ENCODE measurements at regions not wholly inside any gene's neighbourhood (a gene's known extent, or its start where the extent isn't known, plus 50 kb on each side); places are given as distances from the start of the nearest gene placed in this dataset.

DNA sequence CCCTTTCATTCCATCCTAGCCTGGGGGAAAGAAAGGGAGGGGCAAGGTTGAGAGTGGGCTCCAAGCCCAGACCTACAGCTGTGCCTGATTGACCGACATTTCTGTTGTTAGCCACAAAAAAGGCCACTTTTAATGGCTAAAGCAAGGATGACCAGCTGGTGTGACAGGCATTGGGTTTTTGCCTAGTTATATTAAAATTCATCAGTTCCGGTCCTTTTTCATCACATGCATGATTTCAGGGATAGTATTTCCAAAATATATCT, 192.3 kb downstream of the ZNF326 start:
- Histone ChIP-seq H3K9ac (ENCODE audit: extremely low read depth, low read length, poor library complexity, severe bottlenecking) (no peak overlapping the region), H3K4me1 (ENCODE audit: control insufficient read depth, insufficient read depth, low read length) (no peaks in the 10 kb centered on the region), H3K27me3 (ENCODE audit: control insufficient read depth, insufficient read depth, low read length, poor library complexity, severe bottlenecking) (no peaks in the 10 kb centered on the region), H3K4me3 (ENCODE audit: low read length) (no peak overlapping the region), H3K9me3 (ENCODE audit: control insufficient read depth, low read length) (no peaks in the 10 kb centered on the region), H3K27ac (ENCODE audit: low read depth, low read length) (no peak overlapping the region), H3K36me3 (ENCODE audit: control insufficient read depth, insufficient read depth, low read length) (no peaks in the 10 kb centered on the region)
- no peak for DNase-seq
- Mint-ChIP-seq H3K9me3 (no peaks in the 10 kb centered on the region), H3K27ac (no peak overlapping the region), H3K36me3 (ENCODE audit: low read depth) (no peaks in the 10 kb centered on the region), H3K4me3 (no peak overlapping the region), H3K27me3 (ENCODE audit: insufficient read depth) (peaks cover 2% of the 10 kb centered on the region), H3K4me1 (peaks cover 17% of the 10 kb centered on the region)
- 50 to 91% methylated on average over 1 to 2 of the region's 2 CpGs for WGBS, 2 experiments (ENCODE audit: insufficient coverage in 1 of 2, insufficient read length in 1 of 2)
- TF ChIP-seq, protein P1, sequence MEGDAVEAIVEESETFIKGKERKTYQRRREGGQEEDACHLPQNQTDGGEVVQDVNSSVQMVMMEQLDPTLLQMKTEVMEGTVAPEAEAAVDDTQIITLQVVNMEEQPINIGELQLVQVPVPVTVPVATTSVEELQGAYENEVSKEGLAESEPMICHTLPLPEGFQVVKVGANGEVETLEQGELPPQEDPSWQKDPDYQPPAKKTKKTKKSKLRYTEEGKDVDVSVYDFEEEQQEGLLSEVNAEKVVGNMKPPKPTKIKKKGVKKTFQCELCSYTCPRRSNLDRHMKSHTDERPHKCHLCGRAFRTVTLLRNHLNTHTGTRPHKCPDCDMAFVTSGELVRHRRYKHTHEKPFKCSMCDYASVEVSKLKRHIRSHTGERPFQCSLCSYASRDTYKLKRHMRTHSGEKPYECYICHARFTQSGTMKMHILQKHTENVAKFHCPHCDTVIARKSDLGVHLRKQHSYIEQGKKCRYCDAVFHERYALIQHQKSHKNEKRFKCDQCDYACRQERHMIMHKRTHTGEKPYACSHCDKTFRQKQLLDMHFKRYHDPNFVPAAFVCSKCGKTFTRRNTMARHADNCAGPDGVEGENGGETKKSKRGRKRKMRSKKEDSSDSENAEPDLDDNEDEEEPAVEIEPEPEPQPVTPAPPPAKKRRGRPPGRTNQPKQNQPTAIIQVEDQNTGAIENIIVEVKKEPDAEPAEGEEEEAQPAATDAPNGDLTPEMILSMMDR (conservative IDR thresholded peaks at IDR 0.05), result no peak

DNA sequence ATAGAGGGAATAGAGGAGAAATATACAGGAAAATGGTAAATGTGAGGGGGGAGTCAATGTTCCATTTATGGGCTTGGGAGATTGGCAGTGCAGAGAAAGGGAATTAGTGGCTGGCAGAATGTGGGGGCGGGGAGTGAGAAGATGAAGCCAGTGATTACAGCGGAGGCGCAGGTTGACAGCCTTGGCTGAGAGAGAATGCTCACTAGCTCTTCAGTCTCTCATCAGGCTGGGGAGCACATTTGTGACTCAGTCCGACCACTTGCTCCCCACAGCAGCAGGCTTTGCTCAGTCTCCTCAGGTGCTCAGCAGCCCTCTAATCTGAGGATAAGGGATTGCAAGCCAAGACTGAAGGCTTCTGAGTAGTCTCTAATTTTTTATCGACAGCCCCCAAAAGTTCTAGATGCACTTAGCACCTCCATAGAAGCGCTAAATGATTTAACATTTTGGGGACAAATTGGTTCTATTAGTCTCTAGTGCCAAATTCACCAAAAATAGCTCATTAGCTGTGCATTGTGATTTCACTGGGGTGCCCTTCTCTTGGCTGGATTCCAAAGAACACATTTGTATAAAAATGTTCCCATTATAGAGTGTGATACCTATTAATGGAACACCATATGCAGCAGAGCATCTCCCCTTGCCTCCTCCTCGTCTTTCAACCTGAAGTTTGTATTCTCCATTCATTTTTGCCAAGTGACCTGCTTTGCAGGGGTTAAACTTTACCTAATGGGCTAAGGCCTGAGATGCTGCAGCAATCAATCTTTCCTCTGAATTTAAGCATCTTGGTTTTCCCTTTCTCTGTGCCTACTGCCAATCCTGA, 191.8 kb downstream of the ZNF326 start:
- H3K9ac ChIP-seq (ENCODE audit: extremely low read depth, low read length, poor library complexity, severe bottlenecking), result no peak overlapping the region
- H3K4me1 ChIP-seq (ENCODE audit: control insufficient read depth, insufficient read depth, low read length), result no peaks in the 10 kb centered on the region
- DNase-seq, result no peak
- no peak overlapping the region for H3K27ac Mint-ChIP-seq
- H3K9me3 ChIP-seq (ENCODE audit: control insufficient read depth, low read length), result no peaks in the 10 kb centered on the region
- H3K36me3 Mint-ChIP-seq (ENCODE audit: low read depth), result no peaks in the 10 kb centered on the region
- no peak overlapping the region for H3K4me3 ChIP-seq (ENCODE audit: low read length)
- WGBS, 2 experiments (ENCODE audit: insufficient coverage in 1 of 2, insufficient read length in 1 of 2), result 77 to 88% methylated on average over 4 to 7 of the region's 7 CpGs
- no peak overlapping the region for H3K4me3 Mint-ChIP-seq
- peaks cover 2% of the 10 kb centered on the region for H3K27me3 Mint-ChIP-seq (ENCODE audit: insufficient read depth)
- peaks cover 20% of the 10 kb centered on the region for H3K4me1 Mint-ChIP-seq
- H3K27ac ChIP-seq (ENCODE audit: low read depth, low read length), result no peak overlapping the region
- no peaks in the 10 kb centered on the region for H3K27me3 ChIP-seq (ENCODE audit: control insufficient read depth, insufficient read depth, low read length, poor library complexity, severe bottlenecking)
- TF ChIP-seq, protein P1 (conservative IDR thresholded peaks at IDR 0.05), result no peak
- H3K36me3 ChIP-seq (ENCODE audit: control insufficient read depth, insufficient read depth, low read length), result no peaks in the 10 kb centered on the region
- H3K9me3 Mint-ChIP-seq, result no peaks in the 10 kb centered on the region

DNA sequence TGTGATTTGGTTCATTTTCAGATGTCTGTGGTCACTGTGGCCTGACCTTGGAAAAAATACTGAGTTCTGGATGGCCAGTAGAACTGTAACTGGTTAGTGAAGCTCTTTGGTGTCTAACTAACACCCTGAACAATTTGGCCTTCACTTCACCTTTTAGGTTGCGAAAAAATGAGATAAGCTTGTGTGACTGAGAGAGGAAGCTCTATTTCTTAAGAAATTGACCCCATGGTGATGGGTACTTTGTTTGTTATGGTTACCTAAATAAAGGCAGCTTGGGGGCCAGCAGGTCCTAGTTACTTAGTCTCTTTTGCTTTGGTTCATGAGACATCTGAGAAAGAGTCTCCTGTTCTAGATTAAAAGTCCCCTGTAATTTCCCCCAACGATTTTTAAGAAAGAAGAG, 181.6 kb downstream of the ZNF326 start:
- Histone ChIP-seq H3K36me3 (ENCODE audit: control insufficient read depth, insufficient read depth, low read length) (no peaks in the 10 kb centered on the region), H3K4me1 (ENCODE audit: control insufficient read depth, insufficient read depth, low read length) (peaks cover 6% of the 10 kb centered on the region), H3K27ac (ENCODE audit: low read depth, low read length) (no peak overlapping the region), H3K9me3 (ENCODE audit: control insufficient read depth, low read length) (no peaks in the 10 kb centered on the region), H3K27me3 (ENCODE audit: control insufficient read depth, insufficient read depth, low read length, poor library complexity, severe bottlenecking) (no peaks in the 10 kb centered on the region), H3K4me3 (ENCODE audit: low read length) (no peak overlapping the region), H3K9ac (ENCODE audit: extremely low read depth, low read length, poor library complexity, severe bottlenecking) (no peak overlapping the region)
- Mint-ChIP-seq H3K27me3 (ENCODE audit: insufficient read depth) (no peaks in the 10 kb centered on the region), H3K27ac (no peak overlapping the region), H3K9me3 (peaks cover 4% of the 10 kb centered on the region), H3K36me3 (ENCODE audit: low read depth) (no peaks in the 10 kb centered on the region), H3K4me1 (peaks cover 17% of the 10 kb centered on the region), H3K4me3 (no peak overlapping the region)
- no peak for DNase-seq
- 81% methylated on average over 2 of the region's 2 CpGs; no CpG with 5 or more reads in 1 of the 2 experiments for WGBS, 2 experiments (ENCODE audit: insufficient coverage in 1 of 2, insufficient read length in 1 of 2)
- TF ChIP-seq, protein P1 (conservative IDR thresholded peaks at IDR 0.05), result no peak

Measured in endodermal cell (in vitro differentiated cells).